Astrocyte of the hippocampus (primary cell): ENCODE measurements at regions not wholly inside any gene's neighbourhood (a gene's known extent, or its start where the extent isn't known, plus 50 kb on each side); places are given as distances from the start of the nearest gene placed in this dataset.

Source experiments
- DNase-seq: peaks from one replicate; pipeline ENCODE4 v3.0.0; 2011; ENCODE audit warnings: low read depth, low spot score

- DNase-seq = no peak
These were observed 78.1 kb upstream of the SLC38A11 start for GRCh38 chr2:165033402-165033801.

- no peak for DNase-seq
These were observed 77.2 kb upstream of the SLC38A11 start for GRCh38 chr2:165032559-165032958.

GRCh38 chr2:165024199-165024598 lies 68.9 kb upstream of the SLC38A11 start:
- no peak for DNase-seq

- no peak for DNase-seq
These were observed 67.5 kb upstream of the SLC38A11 start for GRCh38 chr2:165022781-165023180.

- peak; percentile 33 for DNase-seq
These were observed 62.8 kb upstream of the SLC38A11 start for GRCh38 chr2:165017966-165018596.

- DNase-seq = peak; percentile 73
These were observed 61.6 kb upstream of the SLC38A11 start for GRCh38 chr2:165016772-165017411.

- DNase-seq = peak; percentile 85
These were observed 59.8 kb upstream of the SLC38A11 start for GRCh38 chr2:165015052-165015642.

GRCh38 chr2:165013944-165014619 lies 58.8 kb upstream of the SLC38A11 start:
- no peak for DNase-seq

GRCh38 chr2:165011199-165011598 lies 55.9 kb upstream of the SLC38A11 start:
- no peak for DNase-seq

GRCh38 chr2:165010556-165010955 lies 55.2 kb upstream of the SLC38A11 start:
- DNase-seq = no peak

- no peak for DNase-seq
These were observed 54.1 kb upstream of the SLC38A11 start for GRCh38 chr2:165009466-165009865.

- DNase-seq = no peak
These were observed 53.5 kb upstream of the SLC38A11 start for GRCh38 chr2:165008730-165009315.

GRCh38 chr2:165007161-165007744 lies 51.9 kb upstream of the SLC38A11 start:
- no peak for DNase-seq
